Right lobe of liver (tissue), 4 donors: ENCODE measurements at regions not wholly inside any gene's neighbourhood (a gene's known extent, or its start where the extent isn't known, plus 50 kb on each side); places are given as distances from the start of the nearest gene placed in this dataset.

Experiments
- CTCF ChIP-seq, 4 donors: fragments of 200-600 bp in 3 of 4; fragments of 450-650 bp in 1 of 4; IDR thresholded peaks; one replicate each; pipeline versions ENCODE4 v1.5.1 to v1.8.0; 2016 to 2022; ENCODE audit warnings: antibody characterized with exemption in 4 of 4, mild to moderate bottlenecking in 2 of 4
- POLR2A ChIP-seq: fragments of 450-650 bp; IDR thresholded peaks from one replicate; pipeline ENCODE4 v1.6.1; 2017; ENCODE audit warnings: antibody characterized with exemption, mild to moderate bottlenecking
- donor health status: DM: no; HTN: no; CAD: no.
- donor health status: DM: no; HTN: no; CAD: no.
- donor health status: DM: no; HTN: yes; CAD: no.

GRCh38 chr3:54069961-54070360 is 52.4 kb upstream of the CACNA2D3 start:
- no peak for TF ChIP-seq CTCF (IDR thresholded peaks at IDR 0.05)
- no peak for TF ChIP-seq POLR2A
